ENCODE measurements at regions not wholly inside any gene's neighbourhood (a gene's known extent, or its start where the extent isn't known, plus 50 kb on each side); places are given as distances from the start of the nearest gene placed in this dataset.

DNA sequence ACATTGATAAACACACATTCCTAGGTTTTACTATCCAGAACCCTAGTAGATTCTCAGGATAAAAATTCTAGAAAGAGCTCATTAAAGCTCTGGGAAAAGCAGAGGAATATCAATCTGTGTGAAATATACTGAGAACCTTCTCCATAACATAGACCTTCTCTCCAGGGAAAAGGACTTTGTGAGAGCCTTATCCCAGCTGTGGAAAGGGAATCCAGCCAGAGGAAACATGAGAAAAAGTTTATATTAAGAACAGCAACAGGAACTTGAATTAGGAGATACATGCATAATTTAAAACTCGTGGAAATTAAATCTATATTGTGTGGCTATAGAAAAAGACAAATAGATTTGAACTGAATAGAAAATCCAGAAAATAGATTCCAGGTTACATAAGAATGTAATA, 1639.9 kb downstream of the EFNB2 start:
- H4K91ac ChIP-seq (replicated peaks; ENCODE audit: insufficient read length, low read length): no peak overlapping the region
- no peak overlapping the region for H3K4ac ChIP-seq (replicated peaks; ENCODE audit: insufficient read length, low read depth, low read length)
- FAIRE-seq (no peak), DNase-seq (ENCODE audit: low read depth in 1 of 2, low spot score in 2 of 2) (no peak)
- POLR2A ChIA-PET (ENCODE audit: partially characterized antibody): no interaction called here
- H3K4me3 ChIP-seq (ENCODE audit: extremely low read depth in 1 of 4, insufficient read depth in 2 of 4, low read depth in 3 of 4, low read length in 4 of 4): no peak overlapping the region
- H2AFZ ChIP-seq (ENCODE audit: low read length): no peak overlapping the region
- no peak overlapping the region for H2BK5ac ChIP-seq (ENCODE audit: low read depth, low read length)
- no peak overlapping the region for H4K5ac ChIP-seq (ENCODE audit: insufficient read length, low read depth, low read length)
- CTCF ChIA-PET (ENCODE audit: partially characterized antibody): interaction anchor here (0.6 kb wide), 1 partner anchor 1557 kb away, joined by 3 read pairs; no protein-coding TSS in a partner anchor
- no peaks in the 10 kb centered on the region for H3K79me2 ChIP-seq (ENCODE audit: control insufficient read depth in 1 of 2, insufficient read depth in 2 of 2, low read length in 2 of 2)
- no peaks in the 10 kb centered on the region for H3K9me3 ChIP-seq (ENCODE audit: insufficient read depth in 2 of 2, low read depth in 1 of 2, low read length in 1 of 2)
- H3K18ac ChIP-seq (ENCODE audit: extremely low read depth, low read length): no peak overlapping the region
- H3K36me3 ChIP-seq (ENCODE audit: control insufficient read depth in 2 of 4, insufficient read depth in 4 of 4, low read length in 3 of 4): no peaks in the 10 kb centered on the region
- no peak overlapping the region for H3K27ac ChIP-seq (ENCODE audit: low read depth, low read length)
- no peaks in the 10 kb centered on the region for H3K23me2 ChIP-seq (ENCODE audit: low read depth, low read length)
- H2BK20ac ChIP-seq (ENCODE audit: low read length): no peak overlapping the region
- H3K27me3 ChIP-seq (replicated peaks in 1 of 4; ENCODE audit: control insufficient read depth in 3 of 4, extremely low read depth in 1 of 4, insufficient read depth in 3 of 4, low read length in 3 of 4): no peaks in the 10 kb centered on the region
- H3K4me2 ChIP-seq (ENCODE audit: insufficient read depth in 1 of 2, low read depth in 2 of 2, low read length in 2 of 2): no peak overlapping the region
- 86% methylated on average over 1 of the region's 1 CpG; no CpG with 5 or more reads in 1 of the 2 experiments for WGBS, 2 experiments (ENCODE audit: extremely low coverage in 1 of 2, insufficient coverage in 1 of 2, insufficient read length in 1 of 2, insufficient replicate concordance in 2 of 2, low coverage in 1 of 2, low lambda C conversion rate in 2 of 2, missing lambda C conversion rate in 1 of 2)
- no peak overlapping the region for H2BK12ac ChIP-seq (ENCODE audit: low read depth, low read length)
- H3K79me1 ChIP-seq (ENCODE audit: low read depth, low read length): no peaks in the 10 kb centered on the region
- no peak overlapping the region for H4K8ac ChIP-seq (ENCODE audit: extremely low read depth, insufficient read depth, low read length)
- H3K56ac ChIP-seq (replicated peaks; ENCODE audit: insufficient read length, low read depth, low read length): no peak overlapping the region
- no peak overlapping the region for H3K9ac ChIP-seq (replicated peaks in 1 of 4; ENCODE audit: extremely low read depth in 1 of 4, low read depth in 3 of 4, low read length in 3 of 4)
- H2AK5ac ChIP-seq (ENCODE audit: low read depth, low read length): no peak overlapping the region
- H3K4me1 ChIP-seq (replicated peaks in 1 of 4; ENCODE audit: control insufficient read depth in 3 of 4, insufficient read depth in 4 of 4, low read length in 3 of 4): no peaks in the 10 kb centered on the region
- H4K20me1 ChIP-seq (replicated peaks in 1 of 2; ENCODE audit: control insufficient read depth in 1 of 2, insufficient read depth in 2 of 2, low read length in 2 of 2): no peaks in the 10 kb centered on the region
- no peak overlapping the region for H3K23ac ChIP-seq (ENCODE audit: insufficient read length)
- no peak overlapping the region for H3K14ac ChIP-seq (ENCODE audit: insufficient read length)
- no peak overlapping the region for H2BK15ac ChIP-seq (ENCODE audit: low read length)
- no peak overlapping the region for H2BK120ac ChIP-seq (replicated peaks; ENCODE audit: low read depth, low read length)
- TF ChIP-seq SP1 (IDR thresholded peaks at IDR 0.05; ENCODE audit: low read depth, low read length): no peak
- TF ChIP-seq YY1 (IDR thresholded peaks at IDR 0.05; ENCODE audit: low read depth, low read length): no peak
- TF ChIP-seq BRCA1 (IDR thresholded peaks at IDR 0.05; ENCODE audit: low read depth, low read length): no peak
